GM19397 (cell line): ENCODE measurements at regions not wholly inside any gene's neighbourhood (a gene's known extent, or its start where the extent isn't known, plus 50 kb on each side); places are given as distances from the start of the nearest gene placed in this dataset.

Experiments
- ATAC-seq: cut with Tn5 transposase; IDR thresholded peaks from one replicate; pipeline ENCODE4 v1.9.1; 2021; ENCODE audit warnings: mild to moderate bottlenecking, moderate library complexity; ENCODE audit not compliant: unreplicated experiment

- no peak for ATAC-seq
Measured at GRCh38 chr5:167561796-167562195, 729.6 kb upstream of the WWC1 start.

DNA sequence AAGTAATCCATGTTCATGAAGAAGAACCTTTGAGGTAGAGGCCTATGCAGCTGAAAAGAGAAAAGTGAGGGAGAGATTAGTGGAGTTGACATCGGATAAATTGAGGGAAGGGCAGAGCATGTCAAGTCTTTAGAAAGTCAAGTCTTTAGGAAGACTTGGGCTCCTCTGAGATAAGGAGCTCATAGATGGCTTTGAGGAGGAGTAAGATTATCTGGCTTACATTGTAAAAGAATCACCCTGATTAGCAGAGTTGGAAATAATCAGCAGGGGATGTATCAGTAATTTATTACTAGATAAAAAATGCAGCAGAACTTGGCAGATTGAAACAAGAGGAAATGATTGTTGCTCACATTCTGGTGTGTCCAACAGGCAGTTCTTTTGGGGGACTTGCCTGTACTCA, 727.2 kb upstream of the WWC1 start:
- no peak for ATAC-seq

DNA sequence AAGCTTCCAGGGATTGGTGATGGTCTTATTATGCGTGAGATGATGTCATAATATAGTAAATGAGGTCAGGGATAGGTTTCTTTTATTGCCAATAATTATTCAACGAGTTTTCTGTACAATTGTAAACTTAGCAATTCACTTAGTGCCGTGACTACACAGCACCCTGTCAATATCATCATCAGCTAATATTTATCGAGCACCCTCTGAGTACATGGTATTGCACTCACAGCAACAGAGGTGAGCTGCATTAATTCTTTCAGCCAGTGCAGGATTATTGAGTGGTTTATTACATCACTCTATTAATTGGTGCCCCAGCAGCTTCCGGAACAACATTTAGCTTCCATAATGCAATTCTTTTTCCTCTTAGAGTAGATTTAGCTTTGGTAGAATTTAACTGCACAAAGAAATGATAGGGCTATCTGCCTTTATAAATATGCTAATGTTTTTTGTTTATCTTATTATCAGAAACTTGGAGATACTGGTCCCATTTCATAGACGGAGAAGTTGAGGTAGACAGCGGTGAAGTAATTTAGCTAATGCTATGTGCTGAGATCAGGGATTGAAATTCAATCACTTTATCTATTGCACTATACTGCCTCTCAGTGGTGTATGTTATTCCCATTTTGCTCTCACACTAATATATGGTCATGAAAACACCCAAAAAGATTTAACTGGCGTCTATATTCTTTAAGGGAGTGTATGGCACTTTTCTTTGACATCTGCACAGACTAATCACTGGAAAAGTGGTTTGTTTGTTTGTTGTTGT, 726.1 kb upstream of the WWC1 start:
- ATAC-seq, result no peak

GRCh38 chr5:167570431-167570830, 721.0 kb upstream of the WWC1 start:
- ATAC-seq, result no peak

DNA sequence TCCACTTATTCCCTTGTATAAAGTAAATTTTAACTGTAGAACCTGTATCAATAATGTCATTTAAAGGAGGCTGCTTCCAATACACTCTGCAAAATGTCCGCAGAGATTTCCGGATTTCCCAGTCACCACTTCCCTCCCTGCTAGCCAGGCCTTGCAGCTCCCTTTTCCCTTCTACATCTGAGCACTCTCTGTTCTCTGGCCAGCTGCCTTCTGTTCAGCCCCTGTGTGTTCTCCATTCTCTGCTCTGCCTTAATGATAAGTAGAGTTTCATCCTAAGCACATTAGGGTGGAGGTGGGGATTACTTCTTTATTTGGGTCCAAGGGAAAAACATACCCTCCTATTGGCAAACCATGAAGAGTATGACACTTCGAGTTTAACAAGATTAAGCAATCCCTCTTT, 719.6 kb upstream of the WWC1 start:
- ATAC-seq, result no peak

- ATAC-seq, result no peak
Measured at GRCh38 chr5:167573370-167574127, 717.9 kb upstream of the WWC1 start.

DNA sequence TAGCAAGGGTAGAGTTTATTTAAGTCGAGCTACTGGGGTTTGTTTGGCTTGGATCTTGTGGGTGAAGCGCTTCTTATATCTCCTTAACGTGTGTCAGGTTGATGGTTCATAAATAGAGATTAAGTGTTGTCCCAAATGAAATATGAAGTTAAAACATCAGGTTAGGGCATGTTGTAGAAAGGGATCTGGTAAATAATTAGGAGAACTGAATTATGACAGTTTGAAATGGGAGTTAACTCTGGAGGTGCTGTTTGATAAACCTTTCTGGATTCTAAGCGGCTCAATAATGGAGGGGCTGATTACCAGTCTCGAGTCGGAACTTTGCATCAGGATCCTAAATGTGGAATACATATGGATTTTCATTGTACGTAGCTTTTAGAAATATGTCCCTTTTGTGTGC, 717.0 kb upstream of the WWC1 start:
- ATAC-seq, result no peak

- no peak for ATAC-seq
Measured at GRCh38 chr5:167575330-167575729, 716.1 kb upstream of the WWC1 start.

DNA sequence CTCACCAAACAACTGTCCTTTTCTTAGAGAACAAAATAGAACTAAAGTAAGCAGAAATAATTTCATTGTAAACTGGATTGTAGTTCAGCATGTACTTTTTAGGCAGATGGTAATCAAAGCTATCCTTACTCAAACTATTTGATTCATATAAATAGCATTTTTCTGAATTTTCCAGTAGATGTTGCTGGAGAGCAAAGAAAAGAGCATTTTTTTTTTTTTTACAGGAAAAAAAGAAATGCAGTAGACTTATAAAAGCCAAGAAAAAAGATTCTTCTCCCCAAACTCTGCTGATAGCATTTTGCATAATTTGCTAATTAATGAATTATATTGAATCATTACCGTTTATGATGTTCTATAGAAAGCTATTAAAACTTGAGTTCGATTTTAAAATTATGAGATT, 715.3 kb upstream of the WWC1 start:
- ATAC-seq, result no peak

GRCh38 chr5:167576897-167577296, 714.5 kb upstream of the WWC1 start:
- no peak for ATAC-seq

- ATAC-seq, result no peak
Measured at GRCh38 chr5:167577616-167578015, 713.8 kb upstream of the WWC1 start.

DNA sequence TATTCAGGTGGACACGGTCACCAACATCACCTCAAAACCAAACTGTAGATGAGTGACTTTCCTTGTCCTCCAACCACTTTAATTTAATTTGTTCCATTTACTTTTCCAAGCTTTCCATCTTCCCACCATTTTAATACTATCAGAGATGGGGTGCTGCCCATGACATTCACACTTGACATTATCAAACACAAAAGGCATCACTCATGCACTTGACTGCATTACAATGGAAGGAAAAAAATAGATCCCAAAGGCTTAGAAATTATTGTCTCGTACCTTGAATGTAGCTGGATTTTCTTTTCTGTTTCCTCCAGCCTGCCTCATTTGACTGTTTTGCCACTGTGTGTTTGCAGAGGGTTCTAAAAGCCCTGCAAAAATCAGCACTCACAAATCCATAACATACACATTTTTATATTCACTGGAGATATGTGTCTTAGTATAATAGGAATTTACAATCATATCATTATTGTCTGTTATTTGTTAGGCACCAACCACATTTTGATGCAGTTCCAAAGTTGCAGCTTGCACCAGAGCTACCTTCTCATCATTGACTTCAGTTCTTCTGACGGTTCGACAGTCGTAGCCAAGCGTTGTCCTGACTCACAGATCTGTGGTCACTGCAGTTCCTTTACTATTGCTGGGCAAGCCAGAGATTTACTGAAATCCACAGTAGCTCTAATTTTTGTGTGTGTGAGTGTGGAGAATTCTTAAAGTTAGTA, 712.3 kb upstream of the WWC1 start:
- ATAC-seq, result no peak

- no peak for ATAC-seq
Measured at GRCh38 chr5:167579693-167580055, 711.8 kb upstream of the WWC1 start.

GRCh38 chr5:167580608-167581007, 710.8 kb upstream of the WWC1 start:
- ATAC-seq, result no peak

- ATAC-seq, result no peak
Measured at GRCh38 chr5:167582283-167582682, 709.2 kb upstream of the WWC1 start.

DNA sequence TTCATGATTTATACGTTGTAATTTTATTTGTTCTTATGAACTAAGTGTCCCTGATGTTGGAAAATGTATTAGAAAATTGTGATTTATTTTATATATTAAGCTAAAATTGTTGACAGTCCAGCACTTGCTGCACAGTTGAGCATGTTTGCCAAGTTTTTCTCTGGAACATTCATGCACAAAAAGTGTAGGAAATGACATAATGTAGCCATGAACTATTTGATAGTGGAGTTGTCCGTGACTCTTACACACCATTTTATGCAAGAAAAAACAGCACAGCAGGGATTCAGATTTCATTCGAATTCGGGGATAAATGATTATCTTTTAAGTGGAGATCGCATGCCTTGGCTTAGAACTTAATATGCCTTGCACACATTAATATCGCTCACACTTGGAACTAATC, 708.6 kb upstream of the WWC1 start:
- ATAC-seq, result no peak

DNA sequence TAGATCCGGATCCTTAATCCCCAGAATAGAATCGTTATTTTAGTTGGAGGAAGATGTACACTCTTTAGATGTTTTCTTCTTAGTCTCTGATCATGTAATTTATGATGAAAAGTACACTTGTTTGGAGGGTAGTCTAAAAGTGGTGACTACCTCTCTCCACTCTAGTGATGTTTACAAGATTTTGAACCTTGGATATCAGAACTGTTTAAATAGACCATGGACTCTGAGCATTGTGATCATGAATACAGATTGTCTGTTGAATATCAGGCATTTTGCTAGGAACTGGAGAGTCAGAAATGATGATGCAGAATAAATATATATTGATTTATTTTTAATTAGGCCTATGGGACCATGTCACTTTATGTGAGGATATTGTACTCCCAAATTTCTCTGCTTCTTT, 706.3 kb upstream of the WWC1 start:
- no peak for ATAC-seq

GRCh38 chr5:167587772-167588437, 703.5 kb upstream of the WWC1 start:
- no peak for ATAC-seq

- no peak for ATAC-seq
Measured at GRCh38 chr5:167592114-167592513, 699.3 kb upstream of the WWC1 start.

GRCh38 chr5:167593329-167594060, 698.0 kb upstream of the WWC1 start:
- ATAC-seq, result no peak

- no peak for ATAC-seq
Measured at GRCh38 chr5:167594061-167594435, 697.4 kb upstream of the WWC1 start.
